ENCODE measurements at regions not wholly inside any gene's neighbourhood (a gene's known extent, or its start where the extent isn't known, plus 50 kb on each side); places are given as distances from the start of the nearest gene placed in this dataset.

GRCh38 chr15:59953392-59953883 lies 50.7 kb upstream of the FOXB1 start:
- peak; percentile 36 for ATAC-seq
- no peak for DNase-seq (ENCODE audit: low spot score)

GRCh38 chr15:59952960-59953359 lies 51.2 kb upstream of the FOXB1 start:
- no peak for ATAC-seq
- no peak for DNase-seq (ENCODE audit: low spot score)

GRCh38 chr15:59950603-59951388 lies 53.3 kb upstream of the FOXB1 start:
- ATAC-seq = no peak

GRCh38 chr15:59948924-59949613 lies 55.0 kb upstream of the FOXB1 start:
- ATAC-seq (no peak), DNase-seq (ENCODE audit: low spot score) (no peak)

More at GRCh38 chr15:59950603-59951388, 53.3 kb upstream of the FOXB1 start:
- DNase-seq (ENCODE audit: low spot score) = no peak

GRCh38 chr15:59946084-59946483 lies 58.0 kb upstream of the FOXB1 start:
- ATAC-seq = no peak
- no peak for DNase-seq (ENCODE audit: low spot score)

GRCh38 chr15:59945036-59945435 lies 59.1 kb upstream of the FOXB1 start:
- no peak for ATAC-seq
- no peak for DNase-seq (ENCODE audit: low spot score)

- ATAC-seq = no peak
- DNase-seq (ENCODE audit: low spot score) = no peak
Observed at GRCh38 chr15:59941612-59942011, 62.5 kb upstream of the FOXB1 start.

- DNase-seq (ENCODE audit: low spot score) = no peak
- ATAC-seq = no peak
Observed at GRCh38 chr15:59940928-59941327, 63.2 kb upstream of the FOXB1 start.

GRCh38 chr15:59940456-59940855 lies 63.7 kb upstream of the FOXB1 start:
- no peak for ATAC-seq
- no peak for DNase-seq (ENCODE audit: low spot score)

- ATAC-seq = no peak
- DNase-seq (ENCODE audit: low spot score) = no peak
Observed at GRCh38 chr15:59936741-59937140, 67.4 kb upstream of the FOXB1 start.

- ATAC-seq (no peak), DNase-seq (ENCODE audit: low spot score) (no peak)
Observed at GRCh38 chr15:59933607-59934006, 70.5 kb upstream of the FOXB1 start.

GRCh38 chr15:59931646-59932261 lies 72.4 kb upstream of the FOXB1 start:
- ATAC-seq (no peak), DNase-seq (ENCODE audit: low spot score) (no peak)

GRCh38 chr15:59924812-59925522 lies 79.1 kb upstream of the FOXB1 start:
- DNase-seq (ENCODE audit: low spot score) = no peak
- no peak for ATAC-seq

GRCh38 chr15:59924096-59924495 lies 80.0 kb upstream of the FOXB1 start:
- no peak for DNase-seq (ENCODE audit: low spot score)
- ATAC-seq = no peak

GRCh38 chr15:59923508-59923907 lies 80.6 kb upstream of the FOXB1 start:
- DNase-seq (ENCODE audit: low spot score) = no peak
- no peak for ATAC-seq

GRCh38 chr15:59918994-59919951 lies 84.8 kb upstream of the FOXB1 start:
- ATAC-seq (no peak), DNase-seq (ENCODE audit: low spot score) (no peak)

GRCh38 chr15:59917504-59918157 lies 86.5 kb upstream of the FOXB1 start:
- ATAC-seq (peak; percentile 100), DNase-seq (ENCODE audit: low spot score) (peak; percentile 70)

GRCh38 chr15:59906046-59906445 lies 98.1 kb upstream of the FOXB1 start:
- ATAC-seq (no peak), DNase-seq (ENCODE audit: low spot score) (no peak)

GRCh38 chr15:59905176-59905575 lies 98.9 kb upstream of the FOXB1 start:
- DNase-seq (ENCODE audit: low spot score) (no peak), ATAC-seq (no peak)

Data from left lobe of liver (tissue), 2 donors.